Putamen (tissue), 1 donor: ENCODE measurements at regions not wholly inside any gene's neighbourhood (a gene's known extent, or its start where the extent isn't known, plus 50 kb on each side); places are given as distances from the start of the nearest gene placed in this dataset.

ENCODE experiments used
- DNase-seq: peaks from one replicate; pipeline ENCODE4 v3.0.0-alpha.2; 2016; ENCODE audit warnings: low spot score

- no peak for DNase-seq
Observed at GRCh38 chr20:60213126-60213893, 255.1 kb downstream of the CDH26 start.

- no peak for DNase-seq
Observed at GRCh38 chr20:60214901-60215815, 256.9 kb downstream of the CDH26 start.

- no peak for DNase-seq
Observed at GRCh38 chr20:60215816-60216730, 257.9 kb downstream of the CDH26 start.

- no peak for DNase-seq
Observed at GRCh38 chr20:60219231-60219630, 261.0 kb downstream of the CDH26 start.

- no peak for DNase-seq
Observed at GRCh38 chr20:60219984-60220562, 261.9 kb downstream of the CDH26 start.

GRCh38 chr20:60220706-60221105, 262.5 kb downstream of the CDH26 start:
- DNase-seq = no peak

GRCh38 chr20:60221593-60221992, 263.4 kb downstream of the CDH26 start:
- no peak for DNase-seq

GRCh38 chr20:60222497-60222896, 264.3 kb downstream of the CDH26 start:
- DNase-seq = no peak

GRCh38 chr20:60223174-60223573, 265.0 kb downstream of the CDH26 start:
- DNase-seq = no peak

GRCh38 chr20:60224914-60225313, 266.7 kb downstream of the CDH26 start:
- DNase-seq = no peak

- DNase-seq = no peak
Observed at GRCh38 chr20:60228255-60228654, 270.0 kb downstream of the CDH26 start.

- DNase-seq = no peak
Observed at GRCh38 chr20:60232380-60232779, 274.2 kb downstream of the CDH26 start.

- DNase-seq = no peak
Observed at GRCh38 chr20:60233018-60233630, 274.9 kb downstream of the CDH26 start.

GRCh38 chr20:60236613-60237012, 278.4 kb downstream of the CDH26 start:
- no peak for DNase-seq

GRCh38 chr20:60237981-60238380, 279.8 kb downstream of the CDH26 start:
- DNase-seq = no peak

- DNase-seq = no peak
Observed at GRCh38 chr20:60238992-60239660, 280.9 kb downstream of the CDH26 start.

- no peak for DNase-seq
Observed at GRCh38 chr20:60239956-60240355, 281.7 kb downstream of the CDH26 start.

GRCh38 chr20:60240415-60240814, 282.2 kb downstream of the CDH26 start:
- no peak for DNase-seq

GRCh38 chr20:60240986-60241385, 282.8 kb downstream of the CDH26 start:
- DNase-seq = no peak

- DNase-seq = no peak
Observed at GRCh38 chr20:60242836-60243505, 284.7 kb downstream of the CDH26 start.
